SK-N-MC (cell line): ENCODE measurements at regions not wholly inside any gene's neighbourhood (a gene's known extent, or its start where the extent isn't known, plus 50 kb on each side); places are given as distances from the start of the nearest gene placed in this dataset.

Source experiments
- EZH2 ChIP-seq: fragments of 200-600 bp; sonication (generic); IDR thresholded peaks from one replicate; pipeline ENCODE4 v1.6.1; 2017; ENCODE audit warnings: antibody characterized with exemption
- POLR2AphosphoS5 ChIP-seq: IDR thresholded peaks from 2 replicates; pipeline ENCODE4 v1.6.1; 2012; ENCODE audit warnings: mild to moderate bottlenecking, low read depth, low read length, borderline replicate concordance

DNA sequence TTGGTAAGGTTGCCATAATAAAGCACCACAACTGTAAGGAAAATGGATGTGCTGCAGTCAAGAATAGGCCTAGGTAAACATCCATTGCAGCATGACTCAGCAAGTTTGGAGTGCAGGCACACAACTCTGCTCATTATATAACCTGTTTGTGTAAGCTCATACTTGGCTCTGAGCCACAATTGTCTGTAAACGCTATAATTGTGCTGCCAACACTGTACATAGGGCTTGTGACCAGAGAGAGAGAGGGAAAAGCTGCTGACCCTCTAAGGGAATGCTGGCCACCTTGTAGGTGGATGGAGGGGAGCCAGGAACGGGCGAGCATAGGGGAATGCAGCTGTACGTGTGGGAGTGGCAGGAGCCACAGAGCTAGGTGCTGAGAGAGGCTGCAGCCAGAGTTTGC is 2186.5 kb upstream of the ACO1 start:
- TF ChIP-seq POLR2AphosphoS5 (no peak), EZH2 (no peak)
